ENCODE measurements at regions not wholly inside any gene's neighbourhood (a gene's known extent, or its start where the extent isn't known, plus 50 kb on each side); places are given as distances from the start of the nearest gene placed in this dataset.

DNA sequence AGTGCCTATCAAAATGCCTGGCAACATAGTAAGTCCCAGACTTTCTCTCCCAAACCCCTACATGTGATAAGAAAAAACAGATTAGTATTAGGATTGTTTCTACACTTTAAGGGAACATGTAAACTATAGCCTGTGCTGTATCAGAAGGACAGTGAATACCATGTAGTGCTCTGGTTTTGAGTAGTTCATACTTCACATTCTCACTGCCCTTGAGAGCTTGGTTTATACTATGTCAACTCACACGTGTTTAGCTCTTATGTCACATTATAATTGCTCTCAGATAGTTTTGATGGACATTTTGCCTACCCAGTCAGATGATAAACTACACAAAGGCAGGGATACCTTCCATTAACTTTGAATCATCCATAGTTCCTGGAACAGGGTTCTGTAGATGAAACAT, 58.0 kb upstream of the PGRMC2 start:
- Mint-ChIP-seq H3K4me3 (no peak overlapping the region), H3K9me3 (no peaks in the 10 kb centered on the region), H3K4me1 (no peaks in the 10 kb centered on the region), H3K36me3 (ENCODE audit: low read depth) (no peaks in the 10 kb centered on the region), H3K27me3 (no peaks in the 10 kb centered on the region), H3K27ac (no peak overlapping the region)
- ATAC-seq (no peak), DNase-seq (no peak)

DNA sequence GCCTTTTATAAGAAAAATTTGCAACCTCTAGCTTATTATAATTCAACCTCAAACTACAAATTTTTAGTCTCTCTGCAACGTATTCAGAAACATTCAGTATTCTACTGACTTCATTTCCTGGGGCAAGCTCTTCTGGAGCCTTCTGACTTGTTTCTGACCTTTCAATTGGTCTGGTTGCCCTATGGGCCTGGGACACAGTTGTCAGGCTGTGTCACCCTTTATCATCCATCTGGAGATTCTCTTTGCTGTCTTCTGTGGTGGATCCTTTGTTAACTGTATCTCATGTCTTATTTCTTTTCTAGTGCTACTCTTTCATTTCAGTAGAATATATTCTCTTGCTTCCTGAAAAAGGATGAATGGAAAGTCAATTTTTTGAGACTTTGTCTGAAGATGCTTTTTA, 55.1 kb upstream of the PGRMC2 start:
- H3K36me3 Mint-ChIP-seq (ENCODE audit: low read depth), result no peaks in the 10 kb centered on the region
- H3K4me3 Mint-ChIP-seq, result no peak overlapping the region
- no peaks in the 10 kb centered on the region for H3K27me3 Mint-ChIP-seq
- H3K4me1 Mint-ChIP-seq, result no peaks in the 10 kb centered on the region
- no peaks in the 10 kb centered on the region for H3K9me3 Mint-ChIP-seq
- DNase-seq, result no peak
- peak; percentile 68 for ATAC-seq
- H3K27ac Mint-ChIP-seq, result no peak overlapping the region

DNA sequence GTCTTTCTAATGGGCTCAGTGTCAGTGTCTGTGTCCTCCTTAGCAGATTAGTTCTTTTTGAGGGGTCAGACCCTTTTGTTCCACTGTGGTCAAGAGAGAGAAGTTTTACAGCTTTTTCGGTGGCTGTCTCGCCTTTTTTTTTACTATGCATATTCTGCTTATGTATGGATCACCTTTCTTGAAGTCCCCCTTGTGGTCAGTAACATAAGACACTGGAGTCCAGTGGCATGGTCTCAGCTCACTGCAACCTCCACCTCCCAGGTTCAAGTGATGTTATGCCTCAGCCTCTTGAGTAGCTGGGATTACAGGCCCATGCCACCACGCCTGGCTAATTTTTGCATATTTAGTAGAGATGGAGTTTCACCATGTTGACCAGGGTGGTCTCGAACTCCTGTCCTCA, 54.0 kb upstream of the PGRMC2 start:
- DNase-seq, result no peak
- no peaks in the 10 kb centered on the region for H3K27me3 Mint-ChIP-seq
- no peaks in the 10 kb centered on the region for H3K4me1 Mint-ChIP-seq
- no peak overlapping the region for H3K4me3 Mint-ChIP-seq
- no peak overlapping the region for H3K27ac Mint-ChIP-seq
- H3K9me3 Mint-ChIP-seq, result no peaks in the 10 kb centered on the region
- ATAC-seq, result no peak
- H3K36me3 Mint-ChIP-seq (ENCODE audit: low read depth), result no peaks in the 10 kb centered on the region

DNA sequence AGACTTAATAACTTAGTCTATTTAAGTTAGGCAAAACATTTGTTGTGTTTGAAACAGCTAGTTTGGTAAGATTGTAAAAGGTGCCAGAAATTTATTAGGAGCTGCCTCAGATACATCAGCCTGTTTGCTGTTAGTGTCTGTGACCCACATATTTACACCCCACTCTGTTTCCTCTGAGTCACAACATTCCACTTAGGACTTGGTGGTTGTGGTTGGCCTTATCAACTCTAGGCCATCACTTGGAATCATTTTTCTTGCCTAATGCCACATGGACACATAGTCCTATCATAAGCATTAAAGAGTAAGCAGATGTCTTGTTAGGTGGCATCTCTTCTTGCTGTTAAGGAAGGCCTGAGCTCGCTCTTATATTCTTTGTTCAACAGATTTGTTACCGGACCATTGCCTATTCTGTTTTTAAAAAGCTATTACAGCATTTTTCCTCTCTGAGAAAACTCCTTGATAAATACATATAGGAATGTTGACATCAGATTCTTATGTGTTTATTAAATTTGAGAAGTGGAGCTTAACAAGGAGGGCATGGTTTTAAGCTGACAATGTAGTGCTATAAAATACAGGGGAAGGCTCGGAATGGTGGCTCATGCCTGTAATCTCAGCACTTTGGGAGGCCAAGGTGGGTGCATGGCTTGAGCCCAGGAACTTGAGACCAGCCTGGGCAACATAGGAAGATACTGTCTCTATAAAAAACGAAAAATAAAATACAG, 51.2 kb upstream of the PGRMC2 start:
- no peak overlapping the region for H3K27ac Mint-ChIP-seq

DNA sequence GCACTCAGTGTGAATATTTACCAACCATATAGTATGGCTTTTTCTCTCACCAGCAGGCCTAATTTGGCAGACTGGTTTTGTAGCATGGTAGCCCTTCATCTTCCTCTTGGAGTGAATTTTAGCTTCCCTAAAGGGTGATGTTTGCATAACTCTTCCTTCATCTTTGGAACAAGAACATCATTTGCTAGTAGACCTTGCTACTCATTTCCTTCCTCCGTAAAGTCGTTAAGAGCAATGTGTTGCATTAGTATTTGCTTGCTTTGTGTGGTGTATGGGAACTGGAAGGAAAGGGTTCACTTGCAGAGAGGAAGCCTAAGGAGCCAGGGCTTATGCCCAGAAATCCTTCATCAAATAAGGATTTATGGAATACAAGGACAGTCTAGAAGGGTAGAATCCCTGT, 50.2 kb upstream of the PGRMC2 start:
- Mint-ChIP-seq H3K4me1 (no peaks in the 10 kb centered on the region), H3K4me3 (no peak overlapping the region), H3K27me3 (no peaks in the 10 kb centered on the region), H3K9me3 (no peaks in the 10 kb centered on the region), H3K27ac (no peak overlapping the region), H3K36me3 (ENCODE audit: low read depth) (peaks cover 2% of the 10 kb centered on the region)
- no peak for ATAC-seq
- DNase-seq, result no peak

More for the DNA sequence above, 51.2 kb upstream of the PGRMC2 start:
- ATAC-seq, result no peak
- no peaks in the 10 kb centered on the region for H3K36me3 Mint-ChIP-seq (ENCODE audit: low read depth)
- no peaks in the 10 kb centered on the region for H3K27me3 Mint-ChIP-seq
- no peak overlapping the region for H3K4me3 Mint-ChIP-seq
- H3K4me1 Mint-ChIP-seq, result no peaks in the 10 kb centered on the region
- H3K9me3 Mint-ChIP-seq, result no peaks in the 10 kb centered on the region
- DNase-seq, result no peak

Measured in activated naive CD8-positive, alpha-beta T cell treated with anti-CD3 and anti-CD28 coated beads, Interleukin-2, amount 50 U/mL, for 24 hours (primary cell).